GM23338 (cell line): ENCODE measurements at regions not wholly inside any gene's neighbourhood (a gene's known extent, or its start where the extent isn't known, plus 50 kb on each side); places are given as distances from the start of the nearest gene placed in this dataset.

Experiments used
- CREB1 ChIP-seq: fragments of 250-450 bp; sonication (Bioruptor Pico); IDR thresholded peaks from 2 replicates; pipeline ENCODE4 v1.5.0; 2020; ENCODE audit warnings: low read depth, mild to moderate bottlenecking, moderate library complexity
- ETS1 ChIP-seq: IDR thresholded peaks from 2 replicates; pipeline ENCODE4 v1.6.1; 2016; ENCODE audit warnings: antibody characterized with exemption
- EZH2 ChIP-seq: fragments of 200-600 bp; sonication (generic); IDR thresholded peaks from one replicate; pipeline ENCODE4 v1.8.0; 2017; ENCODE audit warnings: antibody characterized with exemption, mild to moderate bottlenecking, low read depth; ENCODE audit not compliant: unreplicated experiment
- EZH2phosphoT487 ChIP-seq: fragments of 200-600 bp; sonication (generic); IDR thresholded peaks from one replicate; pipeline ENCODE4 v1.8.1; 2018; ENCODE audit warnings: antibody characterized with exemption; ENCODE audit not compliant: unreplicated experiment
- JUNB ChIP-seq: IDR thresholded peaks from one replicate; pipeline ENCODE4 v1.6.1; 2016; ENCODE audit warnings: antibody characterized with exemption; ENCODE audit not compliant: unreplicated experiment
- NANOG ChIP-seq: IDR thresholded peaks from 2 replicates; pipeline ENCODE4 v1.6.1; 2016; ENCODE audit warnings: antibody characterized with exemption, borderline replicate concordance
- POLR2AphosphoS5 ChIP-seq: IDR thresholded peaks from 2 replicates; pipeline ENCODE4 v1.6.1; 2016; ENCODE audit warnings: antibody characterized with exemption, low read depth
- REST ChIP-seq: IDR thresholded peaks from one replicate; pipeline ENCODE4 v1.6.1; 2018; ENCODE audit warnings: antibody characterized with exemption; ENCODE audit not compliant: unreplicated experiment
- STAT1 ChIP-seq: IDR thresholded peaks from one replicate; pipeline ENCODE4 v1.6.1; 2016; ENCODE audit warnings: antibody characterized with exemption; ENCODE audit not compliant: unreplicated experiment
- ZNF331 ChIP-seq: fragments of 250-450 bp; sonication (Bioruptor Pico); IDR thresholded peaks from 2 replicates; pipeline ENCODE4 v1.5.0; 2020; ENCODE audit warnings: low read depth, mild to moderate bottlenecking, moderate library complexity
- TF ChIP-seq, protein P1 (sequence below), 2 experiments: fragments of 200-600 bp in 1 of 2; sonication (generic) in 1 of 2; conservative IDR thresholded peaks; 2 replicates each; pipeline versions ENCODE4 v1.5.1 to v1.6.1; 2016 to 2017; ENCODE audit warnings: antibody characterized with exemption in 2 of 2, low read depth in 2 of 2, mild to moderate bottlenecking in 2 of 2, moderate library complexity in 1 of 2
- TF ChIP-seq, protein P2 (sequence below): fragments of 250-450 bp; sonication (Bioruptor Pico); IDR thresholded peaks from 2 replicates; pipeline ENCODE4 v1.5.0; 2020; ENCODE audit warnings: mild to moderate bottlenecking, moderate library complexity

- TF ChIP-seq EZH2: no peak
- TF ChIP-seq, protein P1, sequence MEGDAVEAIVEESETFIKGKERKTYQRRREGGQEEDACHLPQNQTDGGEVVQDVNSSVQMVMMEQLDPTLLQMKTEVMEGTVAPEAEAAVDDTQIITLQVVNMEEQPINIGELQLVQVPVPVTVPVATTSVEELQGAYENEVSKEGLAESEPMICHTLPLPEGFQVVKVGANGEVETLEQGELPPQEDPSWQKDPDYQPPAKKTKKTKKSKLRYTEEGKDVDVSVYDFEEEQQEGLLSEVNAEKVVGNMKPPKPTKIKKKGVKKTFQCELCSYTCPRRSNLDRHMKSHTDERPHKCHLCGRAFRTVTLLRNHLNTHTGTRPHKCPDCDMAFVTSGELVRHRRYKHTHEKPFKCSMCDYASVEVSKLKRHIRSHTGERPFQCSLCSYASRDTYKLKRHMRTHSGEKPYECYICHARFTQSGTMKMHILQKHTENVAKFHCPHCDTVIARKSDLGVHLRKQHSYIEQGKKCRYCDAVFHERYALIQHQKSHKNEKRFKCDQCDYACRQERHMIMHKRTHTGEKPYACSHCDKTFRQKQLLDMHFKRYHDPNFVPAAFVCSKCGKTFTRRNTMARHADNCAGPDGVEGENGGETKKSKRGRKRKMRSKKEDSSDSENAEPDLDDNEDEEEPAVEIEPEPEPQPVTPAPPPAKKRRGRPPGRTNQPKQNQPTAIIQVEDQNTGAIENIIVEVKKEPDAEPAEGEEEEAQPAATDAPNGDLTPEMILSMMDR (conservative IDR thresholded peaks at IDR 0.05; ENCODE audit: low read depth in 2 of 2): no peak
- no peak for TF ChIP-seq ZNF331 (CRISPR knock-in tag)
- TF ChIP-seq POLR2AphosphoS5: no peak
- TF ChIP-seq EZH2phosphoT487: no peak
- no peak for TF ChIP-seq REST
- no peak for TF ChIP-seq ETS1
- no peak for TF ChIP-seq JUNB
- TF ChIP-seq, protein P2, sequence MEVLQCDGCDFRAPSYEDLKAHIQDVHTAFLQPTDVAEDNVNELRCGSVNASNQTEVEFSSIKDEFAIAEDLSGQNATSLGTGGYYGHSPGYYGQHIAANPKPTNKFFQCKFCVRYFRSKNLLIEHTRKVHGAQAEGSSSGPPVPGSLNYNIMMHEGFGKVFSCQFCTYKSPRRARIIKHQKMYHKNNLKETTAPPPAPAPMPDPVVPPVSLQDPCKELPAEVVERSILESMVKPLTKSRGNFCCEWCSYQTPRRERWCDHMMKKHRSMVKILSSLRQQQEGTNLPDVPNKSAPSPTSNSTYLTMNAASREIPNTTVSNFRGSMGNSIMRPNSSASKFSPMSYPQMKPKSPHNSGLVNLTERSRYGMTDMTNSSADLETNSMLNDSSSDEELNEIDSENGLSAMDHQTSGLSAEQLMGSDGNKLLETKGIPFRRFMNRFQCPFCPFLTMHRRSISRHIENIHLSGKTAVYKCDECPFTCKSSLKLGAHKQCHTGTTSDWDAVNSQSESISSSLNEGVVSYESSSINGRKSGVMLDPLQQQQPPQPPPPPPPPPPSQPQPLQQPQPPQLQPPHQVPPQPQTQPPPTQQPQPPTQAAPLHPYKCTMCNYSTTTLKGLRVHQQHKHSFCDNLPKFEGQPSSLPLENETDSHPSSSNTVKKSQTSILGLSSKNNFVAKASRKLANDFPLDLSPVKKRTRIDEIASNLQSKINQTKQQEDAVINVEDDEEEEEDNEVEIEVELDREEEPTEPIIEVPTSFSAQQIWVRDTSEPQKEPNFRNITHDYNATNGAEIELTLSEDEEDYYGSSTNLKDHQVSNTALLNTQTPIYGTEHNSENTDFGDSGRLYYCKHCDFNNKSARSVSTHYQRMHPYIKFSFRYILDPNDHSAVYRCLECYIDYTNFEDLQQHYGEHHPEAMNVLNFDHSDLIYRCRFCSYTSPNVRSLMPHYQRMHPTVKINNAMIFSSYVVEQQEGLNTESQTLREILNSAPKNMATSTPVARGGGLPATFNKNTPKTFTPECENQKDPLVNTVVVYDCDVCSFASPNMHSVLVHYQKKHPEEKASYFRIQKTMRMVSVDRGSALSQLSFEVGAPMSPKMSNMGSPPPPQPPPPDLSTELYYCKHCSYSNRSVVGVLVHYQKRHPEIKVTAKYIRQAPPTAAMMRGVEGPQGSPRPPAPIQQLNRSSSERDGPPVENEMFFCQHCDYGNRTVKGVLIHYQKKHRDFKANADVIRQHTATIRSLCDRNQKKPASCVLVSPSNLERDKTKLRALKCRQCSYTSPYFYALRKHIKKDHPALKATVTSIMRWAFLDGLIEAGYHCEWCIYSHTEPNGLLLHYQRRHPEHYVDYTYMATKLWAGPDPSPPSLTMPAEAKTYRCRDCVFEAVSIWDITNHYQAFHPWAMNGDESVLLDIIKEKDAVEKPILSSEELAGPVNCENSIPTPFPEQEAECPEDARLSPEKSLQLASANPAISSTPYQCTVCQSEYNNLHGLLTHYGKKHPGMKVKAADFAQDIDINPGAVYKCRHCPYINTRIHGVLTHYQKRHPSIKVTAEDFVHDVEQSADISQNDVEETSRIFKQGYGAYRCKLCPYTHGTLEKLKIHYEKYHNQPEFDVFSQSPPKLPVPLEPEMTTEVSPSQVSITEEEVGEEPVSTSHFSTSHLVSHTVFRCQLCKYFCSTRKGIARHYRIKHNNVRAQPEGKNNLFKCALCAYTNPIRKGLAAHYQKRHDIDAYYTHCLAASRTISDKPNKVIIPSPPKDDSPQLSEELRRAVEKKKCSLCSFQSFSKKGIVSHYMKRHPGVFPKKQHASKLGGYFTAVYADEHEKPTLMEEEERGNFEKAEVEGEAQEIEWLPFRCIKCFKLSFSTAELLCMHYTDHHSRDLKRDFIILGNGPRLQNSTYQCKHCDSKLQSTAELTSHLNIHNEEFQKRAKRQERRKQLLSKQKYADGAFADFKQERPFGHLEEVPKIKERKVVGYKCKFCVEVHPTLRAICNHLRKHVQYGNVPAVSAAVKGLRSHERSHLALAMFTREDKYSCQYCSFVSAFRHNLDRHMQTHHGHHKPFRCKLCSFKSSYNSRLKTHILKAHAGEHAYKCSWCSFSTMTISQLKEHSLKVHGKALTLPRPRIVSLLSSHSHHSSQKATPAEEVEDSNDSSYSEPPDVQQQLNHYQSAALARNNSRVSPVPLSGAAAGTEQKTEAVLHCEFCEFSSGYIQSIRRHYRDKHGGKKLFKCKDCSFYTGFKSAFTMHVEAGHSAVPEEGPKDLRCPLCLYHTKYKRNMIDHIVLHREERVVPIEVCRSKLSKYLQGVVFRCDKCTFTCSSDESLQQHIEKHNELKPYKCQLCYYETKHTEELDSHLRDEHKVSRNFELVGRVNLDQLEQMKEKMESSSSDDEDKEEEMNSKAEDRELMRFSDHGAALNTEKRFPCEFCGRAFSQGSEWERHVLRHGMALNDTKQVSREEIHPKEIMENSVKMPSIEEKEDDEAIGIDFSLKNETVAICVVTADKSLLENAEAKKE (CRISPR knock-in tag): no peak
- no peak for TF ChIP-seq STAT1
- no peak for TF ChIP-seq CREB1 (CRISPR knock-in tag)
- TF ChIP-seq NANOG: no peak
Measured at GRCh38 chr14:23899788-23900187, 53.8 kb upstream of the DHRS4 start.
